ENCODE measurements at regions not wholly inside any gene's neighbourhood (a gene's known extent, or its start where the extent isn't known, plus 50 kb on each side); places are given as distances from the start of the nearest gene placed in this dataset.
"Not testable (repeated sequence)": the region's sequence is repeated elsewhere in the genome, so short reads cannot be mapped to it uniquely, and the experiment has no call there.

DNA sequence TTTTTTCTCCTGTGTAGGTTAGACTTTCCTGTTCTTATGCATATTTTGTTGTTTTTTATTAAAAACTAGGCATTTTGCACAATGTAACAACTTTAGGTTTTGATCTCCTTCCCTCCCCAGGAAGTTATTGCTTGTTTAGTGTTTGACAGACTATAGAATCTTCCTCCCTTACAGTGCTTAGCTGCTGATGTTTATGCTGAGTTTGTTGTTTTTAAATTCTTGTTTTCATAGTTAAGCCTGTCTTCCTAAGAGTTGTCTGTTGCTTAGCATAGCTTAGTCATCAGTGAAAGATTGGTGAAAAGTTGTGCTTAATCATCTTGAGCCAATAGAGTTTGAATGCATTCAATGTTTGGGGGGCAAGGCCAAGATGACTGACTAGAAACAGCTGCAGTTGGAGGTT is 157.5 kb downstream of the NKX6-1 start:
- DNase-seq, result no peak
- TF ChIP-seq POLR2A (IDR thresholded peaks at IDR 0.05; ENCODE audit: low read length), result no peak
- TF ChIP-seq GATA1 (IDR thresholded peaks at IDR 0.05; ENCODE audit: low read depth, low read length), result no peak

DNA sequence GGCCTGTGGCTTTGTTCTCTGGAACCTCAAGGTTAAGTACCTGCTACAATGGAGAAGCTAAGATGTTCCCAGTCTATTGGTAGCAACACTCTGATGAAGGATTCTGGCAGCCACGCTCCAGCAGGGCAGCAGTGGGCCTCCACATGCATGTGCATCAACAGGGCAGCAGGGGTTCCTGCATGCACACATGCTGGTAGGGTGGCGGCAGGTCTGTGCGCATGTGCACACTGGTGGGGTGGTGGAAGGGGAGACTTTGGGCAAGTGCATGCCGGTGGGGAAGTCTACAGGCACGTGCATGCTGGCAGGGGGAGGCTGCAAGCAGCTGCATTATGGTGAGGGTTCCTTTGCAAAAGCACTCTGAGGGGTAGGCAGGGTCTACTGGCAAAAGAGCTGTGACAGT is 160.7 kb downstream of the NKX6-1 start:
- no peak for TF ChIP-seq GATA1 (IDR thresholded peaks at IDR 0.05; ENCODE audit: low read depth, low read length)
- no peak for TF ChIP-seq POLR2A (IDR thresholded peaks at IDR 0.05; ENCODE audit: low read length)
- DNase-seq, result no peak

DNA sequence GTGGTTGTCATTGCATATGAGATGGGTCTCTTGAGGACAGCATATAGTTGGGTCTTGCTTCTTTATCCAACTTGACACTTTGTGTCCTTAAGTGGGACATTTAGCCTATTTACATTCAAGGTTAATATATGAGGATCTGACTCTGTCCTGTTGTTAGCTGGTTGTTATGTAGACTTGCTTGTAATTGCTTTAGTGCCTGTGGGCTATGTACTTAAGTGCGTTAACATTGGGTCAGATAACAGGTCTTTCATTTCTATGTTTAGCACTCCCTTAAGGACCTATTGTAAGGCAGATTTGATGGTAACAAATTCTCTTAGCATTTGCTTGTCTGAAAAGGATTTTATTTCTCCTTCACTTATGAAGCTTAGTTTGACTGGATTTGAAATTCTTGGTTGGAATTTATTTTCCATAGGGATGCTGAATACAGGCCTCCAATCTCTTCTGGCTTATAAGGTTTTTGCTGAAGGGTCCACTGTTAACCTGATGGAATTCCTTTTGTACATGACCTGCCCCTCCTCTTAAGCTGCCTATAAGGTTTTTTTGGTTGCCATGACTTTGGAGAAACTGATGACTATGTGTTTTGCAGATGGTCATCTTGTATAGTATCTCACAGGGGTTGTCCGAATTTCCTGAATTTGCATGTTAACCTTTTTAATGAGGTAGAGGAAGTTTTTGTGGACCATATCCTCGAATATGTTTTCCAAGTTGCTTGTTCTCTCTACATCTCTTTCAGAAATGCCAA is 162.0 kb downstream of the NKX6-1 start:
- DNase-seq, result no peak
- TF ChIP-seq GATA1 (IDR thresholded peaks at IDR 0.05; ENCODE audit: low read depth, low read length) (no peak), POLR2A (IDR thresholded peaks at IDR 0.05; ENCODE audit: low read length) (no peak)

DNA sequence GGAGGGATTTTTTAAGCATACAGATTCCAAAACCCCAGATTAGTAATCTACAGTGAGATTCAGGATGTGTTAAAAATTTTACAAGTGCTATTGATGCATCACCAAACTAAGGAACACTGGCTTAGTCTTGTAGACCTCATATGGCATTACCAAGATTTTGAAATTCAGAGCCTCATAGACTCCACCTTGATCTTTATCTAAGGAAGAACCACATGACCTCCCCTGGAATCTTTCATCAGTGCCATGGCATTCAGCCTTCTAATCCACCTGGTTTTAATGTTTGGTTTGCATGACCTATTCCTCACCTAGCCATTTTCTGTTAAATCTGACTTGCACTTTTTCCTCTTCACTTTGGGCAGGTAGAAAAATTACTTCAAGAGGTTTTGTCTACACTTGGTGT is 171.6 kb downstream of the NKX6-1 start:
- no peak for TF ChIP-seq POLR2A (IDR thresholded peaks at IDR 0.05; ENCODE audit: low read length)
- TF ChIP-seq GATA1 (IDR thresholded peaks at IDR 0.05; ENCODE audit: low read depth, low read length), result no peak
- DNase-seq, result no peak

DNA sequence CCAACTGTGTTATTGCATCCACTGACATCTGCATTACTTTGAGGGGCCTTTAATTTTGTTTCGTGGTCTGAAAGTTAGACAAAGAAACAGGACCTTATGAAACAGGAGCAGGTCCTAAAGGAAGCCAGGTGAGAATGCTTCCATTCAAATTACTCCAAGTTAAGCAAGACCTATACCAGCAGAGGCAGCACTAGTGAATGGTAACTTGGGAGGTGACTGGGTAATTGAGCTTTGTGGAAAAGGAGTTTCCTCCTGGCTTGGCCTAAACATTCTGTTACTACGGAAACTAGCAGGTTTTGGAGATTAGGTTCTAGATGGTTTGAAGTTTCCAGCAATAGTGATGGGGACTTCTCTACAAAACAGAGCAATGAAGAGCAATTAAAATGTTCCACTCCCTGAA is 173.5 kb downstream of the NKX6-1 start:
- DNase-seq, result no peak
- TF ChIP-seq GATA1 (IDR thresholded peaks at IDR 0.05; ENCODE audit: low read depth, low read length) (no peak), POLR2A (IDR thresholded peaks at IDR 0.05; ENCODE audit: low read length) (no peak)

DNA sequence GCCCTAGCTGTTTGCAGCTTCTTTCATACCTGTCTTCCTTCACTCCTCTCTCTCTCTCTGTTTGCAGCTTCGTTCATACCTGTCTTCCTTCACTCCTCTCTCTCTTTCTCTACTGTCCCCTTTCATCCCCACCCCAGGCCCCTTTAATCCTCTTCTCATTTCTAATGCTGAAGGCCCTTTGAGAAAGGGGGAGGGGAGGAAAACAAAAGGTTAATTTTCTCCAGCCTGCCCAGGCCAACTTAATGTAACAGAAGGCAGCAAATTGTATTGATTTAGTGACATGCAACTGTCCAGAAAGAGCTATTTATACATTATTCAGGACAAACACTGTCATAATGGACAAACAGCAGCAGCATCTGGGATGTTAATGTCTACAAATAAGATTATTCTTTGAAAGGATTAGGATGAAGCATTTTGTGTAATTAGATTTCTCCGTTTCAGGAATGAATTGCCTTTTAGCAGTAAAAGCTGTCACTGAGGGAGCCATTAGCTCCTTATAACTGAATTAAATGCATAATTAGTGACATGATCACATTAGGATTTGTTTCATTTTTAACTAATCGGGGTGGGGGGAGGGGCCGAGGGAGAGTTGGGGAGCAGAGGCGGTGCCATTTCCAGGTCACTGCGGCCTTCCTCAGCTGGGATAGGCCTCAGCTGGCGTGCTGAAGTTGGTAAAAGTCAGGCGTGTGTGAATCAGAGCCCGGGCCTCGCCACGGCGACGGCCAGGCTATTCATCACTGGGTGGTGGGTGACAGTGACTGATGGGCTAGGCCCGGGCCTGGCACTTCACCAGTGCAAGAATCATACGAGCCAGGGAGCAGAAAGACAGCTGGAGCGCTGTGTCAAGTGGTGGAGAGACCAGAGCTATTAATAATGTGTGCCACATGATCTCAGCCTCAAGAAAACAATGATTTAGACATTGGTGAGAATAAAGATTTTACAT is 174.5 kb downstream of the NKX6-1 start:
- DNase-seq, result no peak
- TF ChIP-seq POLR2A (IDR thresholded peaks at IDR 0.05; ENCODE audit: low read length), result no peak
- TF ChIP-seq GATA1 (IDR thresholded peaks at IDR 0.05; ENCODE audit: low read depth, low read length), result no peak

DNA sequence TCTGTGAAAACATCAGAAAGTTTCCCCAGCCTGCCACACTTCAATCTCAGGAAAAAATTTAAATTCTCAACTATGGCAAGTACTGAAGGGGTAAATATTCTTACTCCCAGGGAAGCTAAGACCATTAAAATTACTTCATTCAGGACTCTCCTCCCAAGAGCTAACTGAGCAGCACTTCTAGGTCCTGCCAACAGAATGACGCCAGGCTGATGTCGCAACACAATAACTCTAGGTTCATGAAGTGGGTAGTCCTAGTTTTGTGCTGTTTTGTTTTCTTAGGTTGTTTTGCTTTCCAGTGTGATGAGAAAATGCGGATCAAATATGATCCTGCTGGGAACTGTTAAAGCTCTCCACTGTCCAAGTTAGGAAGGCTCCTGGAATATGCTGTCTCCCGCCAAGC is 180.0 kb downstream of the NKX6-1 start:
- TF ChIP-seq POLR2A (IDR thresholded peaks at IDR 0.05; ENCODE audit: low read length), result no peak
- TF ChIP-seq GATA1 (IDR thresholded peaks at IDR 0.05; ENCODE audit: low read depth, low read length), result no peak

DNA sequence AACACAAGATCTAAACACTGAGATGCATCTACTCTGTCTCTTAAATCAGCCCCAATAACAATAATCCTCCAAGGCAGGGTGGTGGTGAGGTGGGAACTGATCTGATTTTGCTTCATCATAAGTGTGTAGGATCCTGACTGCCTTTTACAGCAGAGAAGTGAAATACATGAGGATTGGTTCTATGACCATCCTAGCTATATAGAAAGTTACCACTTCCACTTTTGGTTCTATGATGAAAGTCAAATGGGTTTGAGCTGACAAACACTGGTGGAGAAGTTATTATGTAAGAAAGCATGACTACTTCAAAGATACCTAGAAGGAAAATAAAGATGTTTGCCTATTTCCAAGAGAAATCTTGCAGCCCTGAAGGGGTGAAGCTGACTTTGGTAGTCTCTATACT is 181.6 kb downstream of the NKX6-1 start:
- TF ChIP-seq GATA1 (IDR thresholded peaks at IDR 0.05; ENCODE audit: low read depth, low read length) (no peak), POLR2A (IDR thresholded peaks at IDR 0.05; ENCODE audit: low read length) (no peak)
- DNase-seq, result no peak

More for the DNA sequence above, 180.0 kb downstream of the NKX6-1 start:
- no peak for DNase-seq

DNA sequence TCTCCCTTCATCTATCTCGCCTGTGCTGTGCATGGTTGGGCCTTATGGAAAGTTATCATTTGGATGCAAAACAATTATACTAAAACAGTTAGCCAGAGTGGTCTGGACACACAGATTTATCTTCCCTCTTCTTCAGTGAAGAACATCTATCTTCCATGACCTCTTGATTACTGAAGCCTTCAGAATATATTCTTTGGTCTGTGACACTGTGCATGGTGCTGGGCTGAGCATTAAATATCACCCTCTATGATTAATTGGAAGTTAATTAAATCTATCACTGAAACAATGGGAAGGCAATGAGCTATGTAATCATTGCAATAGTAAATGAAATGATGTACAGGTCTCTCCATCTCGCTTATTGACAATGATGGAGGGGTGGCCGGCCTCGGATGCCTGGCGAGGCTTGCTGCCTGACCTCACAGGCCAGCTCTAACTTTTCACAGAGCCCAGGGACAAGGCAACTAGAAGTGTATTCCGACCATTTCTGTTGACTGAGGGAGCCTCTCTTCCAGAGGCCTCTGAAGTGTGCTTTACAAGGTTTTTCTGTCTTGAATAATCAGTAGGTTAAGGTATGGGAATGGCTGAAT is 186.6 kb downstream of the NKX6-1 start:
- no peak for DNase-seq
- TF ChIP-seq POLR2A (IDR thresholded peaks at IDR 0.05; ENCODE audit: low read length) (no peak), GATA1 (IDR thresholded peaks at IDR 0.05; ENCODE audit: low read depth, low read length) (no peak)

DNA sequence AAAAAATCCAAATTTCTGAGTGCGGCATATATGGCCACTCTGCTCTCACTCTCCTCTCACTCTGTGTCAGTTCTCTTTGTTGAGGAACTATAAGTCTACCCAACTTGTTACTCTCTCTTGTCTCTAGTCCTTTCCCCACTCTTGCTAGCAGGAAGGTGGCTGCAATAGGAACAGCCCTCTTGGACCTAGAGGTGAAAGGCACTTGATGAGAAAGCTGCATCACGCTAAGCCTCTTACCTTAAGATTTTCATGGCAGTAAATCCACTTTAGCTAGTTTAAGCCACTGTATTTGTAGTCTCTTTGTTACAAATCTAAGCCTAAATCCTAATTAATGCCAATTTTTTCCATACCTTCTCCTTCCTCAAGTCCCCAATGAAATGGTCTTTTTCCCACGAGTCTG is 189.9 kb downstream of the NKX6-1 start:
- no peak for DNase-seq
- TF ChIP-seq POLR2A (IDR thresholded peaks at IDR 0.05; ENCODE audit: low read length) (no peak), GATA1 (IDR thresholded peaks at IDR 0.05; ENCODE audit: low read depth, low read length) (no peak)

DNA sequence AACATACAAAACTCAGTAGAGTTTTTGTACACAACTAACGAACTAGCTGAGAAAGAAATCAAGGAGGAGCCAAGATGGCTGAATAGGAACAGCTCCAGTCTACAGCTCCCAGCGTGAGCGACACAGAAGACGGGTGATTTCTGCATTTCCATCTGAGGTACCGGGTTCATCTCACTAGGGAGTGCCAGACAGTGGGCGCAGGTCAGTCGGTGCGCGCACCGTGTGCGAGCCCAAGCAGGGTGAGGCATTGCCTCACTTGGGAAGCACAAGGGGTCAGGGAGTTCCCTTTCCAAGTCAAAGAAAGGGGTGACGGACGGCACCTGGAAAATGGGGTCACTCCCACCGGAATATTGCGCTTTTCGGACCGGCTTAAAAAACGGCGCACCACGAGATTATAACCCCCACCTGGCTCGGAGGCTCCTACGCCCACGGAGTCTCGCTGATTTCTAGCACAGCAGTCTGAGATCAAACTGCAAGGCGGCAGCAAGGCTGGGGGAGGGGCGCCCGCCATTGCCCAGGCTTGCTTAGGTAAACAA is 200.3 kb downstream of the NKX6-1 start:
- DNase-seq, result not testable (repeated sequence)

DNA sequence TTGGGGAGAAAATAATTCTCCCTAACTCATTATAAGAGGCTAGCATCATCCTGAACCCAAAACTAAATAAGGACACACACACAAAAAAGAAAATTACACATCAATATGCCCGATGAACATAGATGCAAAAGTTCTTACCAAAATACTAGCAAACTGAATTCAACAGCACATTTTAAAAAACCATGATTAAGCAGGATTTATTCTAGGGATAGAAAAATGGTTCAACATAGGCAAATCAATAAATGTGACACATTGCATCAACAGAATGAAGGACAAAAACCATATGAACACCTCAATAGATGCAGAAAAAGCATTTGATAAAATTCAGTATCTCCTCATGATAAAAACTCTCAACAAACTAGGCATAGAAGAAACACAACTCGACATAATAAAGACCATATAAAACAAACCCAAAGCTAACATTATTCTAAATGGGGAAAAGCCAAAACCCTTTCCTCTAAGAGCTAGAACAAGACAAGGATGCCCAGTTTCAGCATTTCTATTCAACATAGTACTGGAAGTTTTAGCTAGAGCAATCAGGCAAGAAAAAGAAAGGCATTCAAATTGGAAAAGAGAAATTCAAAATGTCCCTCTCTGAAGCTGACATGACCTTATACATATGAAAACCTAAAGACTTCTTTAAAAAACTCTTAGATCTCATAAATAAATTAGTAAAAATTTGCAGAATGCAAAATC is 200.9 kb downstream of the NKX6-1 start:
- TF ChIP-seq GATA1 (IDR thresholded peaks at IDR 0.05; ENCODE audit: low read depth, low read length), result no peak
- TF ChIP-seq POLR2A (IDR thresholded peaks at IDR 0.05; ENCODE audit: low read length), result no peak

DNA sequence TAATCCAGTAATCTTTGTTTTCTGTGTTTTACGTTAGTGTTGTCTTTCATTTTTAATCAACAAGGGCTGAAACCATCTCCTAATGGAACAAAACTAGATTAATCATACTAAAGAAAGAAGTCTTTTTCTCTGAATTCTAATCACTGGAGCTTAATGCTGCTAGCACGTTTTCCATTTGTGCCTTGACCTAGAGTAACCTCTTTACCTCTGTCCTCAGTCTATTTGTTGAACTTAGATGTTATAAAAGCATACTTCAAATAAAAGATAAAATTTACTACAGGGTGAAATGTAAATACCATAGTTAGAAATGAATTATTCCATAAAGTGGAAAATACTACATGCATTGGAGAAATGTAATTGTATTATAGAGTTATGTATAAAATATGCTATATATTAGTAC is 207.1 kb downstream of the NKX6-1 start:
- no peak for TF ChIP-seq POLR2A (IDR thresholded peaks at IDR 0.05; ENCODE audit: low read length)
- no peak for TF ChIP-seq GATA1 (IDR thresholded peaks at IDR 0.05; ENCODE audit: low read depth, low read length)
- no peak for DNase-seq

More for the DNA sequence above, 200.9 kb downstream of the NKX6-1 start:
- DNase-seq, result no peak
